Neutrophil (primary cell): ENCODE measurements at regions not wholly inside any gene's neighbourhood (a gene's known extent, or its start where the extent isn't known, plus 50 kb on each side); places are given as distances from the start of the nearest gene placed in this dataset.

ENCODE experiments used
- H3K27ac ChIP-seq: fragments of 200-600 bp; sonication (generic); 2 replicates; pipeline ENCODE4 v1.5.1; 2016; ENCODE audit warnings: mild to moderate bottlenecking, moderate library complexity
- H3K27me3 ChIP-seq: fragments of 200-600 bp; sonication (generic); 2 replicates; pipeline ENCODE4 v1.6.0; 2016; ENCODE audit warnings: mild to moderate bottlenecking
- H3K36me3 ChIP-seq: fragments of 200-600 bp; sonication (generic); 2 replicates; pipeline ENCODE4 v1.5.1; 2017
- H3K4me1 ChIP-seq, 2 experiments: fragments of 200-600 bp in 1 of 2; sonication (generic) in 1 of 2; 1 replicate in 1 of 2; 2 replicates in 1 of 2; pipeline versions ENCODE4 v1.5.1 to v1.6.1; 2013 to 2016; ENCODE audit warnings: low read depth in 1 of 2, low read length in 1 of 2, mild to moderate bottlenecking in 1 of 2, moderate library complexity in 1 of 2; ENCODE audit not compliant: control insufficient read depth in 1 of 2, insufficient read depth in 1 of 2
- H3K4me3 ChIP-seq, 2 experiments: fragments of 200-600 bp in 1 of 2; sonication (generic) in 1 of 2; 1 replicate in 1 of 2; 2 replicates in 1 of 2; pipeline ENCODE4 v1.5.1; 2013 to 2016; ENCODE audit warnings: low read depth in 1 of 2, low read length in 1 of 2, mild to moderate bottlenecking in 1 of 2, moderate library complexity in 1 of 2
- H3K9me3 ChIP-seq: fragments of 200-600 bp; sonication (generic); 2 replicates; pipeline ENCODE4 v1.5.1; 2016
- CTCF ChIP-seq: fragments of 200-600 bp; sonication (generic); IDR thresholded peaks from 2 replicates; pipeline ENCODE4 v1.5.1; 2016; ENCODE audit warnings: antibody characterized with exemption

GRCh38 chr4:58247792-58248191, 1137.6 kb upstream of the IGFBP7 start:
- H3K4me1 ChIP-seq, result no peaks in the 10 kb centered on the region

DNA sequence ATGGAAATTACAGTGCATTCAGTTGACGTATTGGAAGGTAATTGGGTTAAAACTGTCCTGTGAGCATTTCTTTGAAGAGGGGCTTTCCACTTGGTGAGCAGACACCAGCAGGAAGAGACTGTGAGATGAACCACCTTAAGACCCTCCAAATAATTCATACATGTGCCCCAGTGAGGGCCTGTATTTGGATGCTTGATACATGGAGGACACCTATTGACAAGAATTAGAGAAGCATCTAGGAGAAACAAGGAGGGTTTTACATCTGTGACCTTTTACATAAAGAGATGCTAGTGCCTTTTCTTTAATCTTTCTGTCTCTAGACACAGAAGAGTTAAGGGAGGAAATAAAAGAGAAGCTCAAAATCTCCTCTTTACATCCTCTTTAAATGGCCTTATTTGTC, 1115.3 kb upstream of the IGFBP7 start:
- Histone ChIP-seq H3K27ac (no peak overlapping the region), H3K36me3 (no peaks in the 10 kb centered on the region), H3K4me1 (no peaks in the 10 kb centered on the region), H3K4me3 (no peak overlapping the region), H3K27me3 (no peaks in the 10 kb centered on the region), H3K9me3 (no peaks in the 10 kb centered on the region)
- TF ChIP-seq CTCF, result no peak

More at GRCh38 chr4:58247792-58248191, 1137.6 kb upstream of the IGFBP7 start:
- H3K27me3 ChIP-seq, result no peaks in the 10 kb centered on the region
- no peaks in the 10 kb centered on the region for H3K9me3 ChIP-seq
- TF ChIP-seq CTCF, result no peak
- no peak overlapping the region for H3K4me3 ChIP-seq
- no peak overlapping the region for H3K27ac ChIP-seq
- no peaks in the 10 kb centered on the region for H3K36me3 ChIP-seq

GRCh38 chr4:58219179-58219578, 1109.0 kb upstream of the IGFBP7 start:
- TF ChIP-seq CTCF, result no peak
- Histone ChIP-seq H3K4me3 (no peak overlapping the region), H3K9me3 (no peaks in the 10 kb centered on the region), H3K27me3 (no peaks in the 10 kb centered on the region), H3K4me1 (no peaks in the 10 kb centered on the region), H3K36me3 (no peaks in the 10 kb centered on the region), H3K27ac (no peak overlapping the region)

DNA sequence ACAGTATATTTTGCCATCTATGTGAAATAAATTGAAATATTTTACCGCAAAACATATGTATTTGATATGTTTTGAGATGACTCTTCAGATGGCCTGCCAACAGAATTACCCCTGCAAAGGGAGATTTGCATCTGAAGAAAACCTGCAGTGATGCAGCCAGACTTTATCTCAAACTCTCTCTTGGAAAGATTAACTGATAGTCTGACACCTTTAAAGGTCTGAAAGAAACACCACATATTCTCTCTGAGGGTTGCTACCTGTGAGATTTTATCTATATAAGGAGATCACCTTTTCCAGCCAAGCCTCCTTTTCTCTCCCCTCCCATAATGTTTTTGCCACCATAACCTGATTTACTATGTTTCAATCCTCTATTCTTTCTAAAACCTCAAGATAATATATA, 1106.3 kb upstream of the IGFBP7 start:
- Histone ChIP-seq H3K9me3 (no peaks in the 10 kb centered on the region), H3K27me3 (no peaks in the 10 kb centered on the region), H3K27ac (no peak overlapping the region), H3K4me3 (no peak overlapping the region), H3K4me1 (no peaks in the 10 kb centered on the region), H3K36me3 (no peaks in the 10 kb centered on the region)
- TF ChIP-seq CTCF, result no peak

GRCh38 chr4:58214376-58214775, 1104.2 kb upstream of the IGFBP7 start:
- no peak for TF ChIP-seq CTCF
- Histone ChIP-seq H3K4me3 (no peak overlapping the region), H3K27ac (no peak overlapping the region), H3K36me3 (no peaks in the 10 kb centered on the region), H3K27me3 (no peaks in the 10 kb centered on the region), H3K9me3 (no peaks in the 10 kb centered on the region), H3K4me1 (no peaks in the 10 kb centered on the region)

GRCh38 chr4:58209551-58209950, 1099.4 kb upstream of the IGFBP7 start:
- H3K27me3 ChIP-seq, result no peaks in the 10 kb centered on the region
- no peak overlapping the region for H3K27ac ChIP-seq
- no peaks in the 10 kb centered on the region for H3K4me1 ChIP-seq
- H3K36me3 ChIP-seq, result no peaks in the 10 kb centered on the region
- TF ChIP-seq CTCF, result no peak
- no peak overlapping the region for H3K4me3 ChIP-seq
- H3K9me3 ChIP-seq, result no peaks in the 10 kb centered on the region
